BJ (cell line): ENCODE measurements at regions not wholly inside any gene's neighbourhood (a gene's known extent, or its start where the extent isn't known, plus 50 kb on each side); places are given as distances from the start of the nearest gene placed in this dataset.

Source experiments
- CTCF ChIA-PET: fragments of 350-600 bp; formaldehyde crosslinking; extraction: SDS; loops from one replicate; lab custom pipeline; 2021; ENCODE audit warnings: antibody characterized with exemption, inconsistent platforms; lab: Yijun Ruan, JAX
- POLR2A ChIA-PET: fragments of 300-600 bp; sonication (Branson Sonifier 250); formaldehyde crosslinking; extraction: SDS; loops from one replicate; lab custom pipeline; 2021; ENCODE audit warnings: antibody characterized with exemption; lab: Charles Lee
- DNase-seq: peaks from one replicate; pipeline ENCODE4 v3.0.0-alpha.2; 2011; ENCODE audit warnings: low read depth
- H3K27me3 ChIP-seq: 2 replicates; pipeline ENCODE4 v1.6.0; 2011; ENCODE audit warnings: low read length; ENCODE audit not compliant: control insufficient read depth, insufficient read depth
- H3K36me3 ChIP-seq: 2 replicates; pipeline ENCODE4 v1.5.1; 2011; ENCODE audit warnings: low read length; ENCODE audit not compliant: control insufficient read depth, insufficient read depth
- H3K4me3 ChIP-seq: 2 replicates; pipeline ENCODE4 v1.5.1; 2011; ENCODE audit warnings: low read depth, mild to moderate bottlenecking, control low read depth, low read length
- TF ChIP-seq, protein P1 (sequence below): IDR thresholded peaks from 2 replicates; pipeline ENCODE4 v1.5.1; 2011; ENCODE audit warnings: low read depth, mild to moderate bottlenecking, control low read depth, inconsistent platforms, low read length, moderate library complexity; ENCODE audit not compliant: insufficient read depth

DNA sequence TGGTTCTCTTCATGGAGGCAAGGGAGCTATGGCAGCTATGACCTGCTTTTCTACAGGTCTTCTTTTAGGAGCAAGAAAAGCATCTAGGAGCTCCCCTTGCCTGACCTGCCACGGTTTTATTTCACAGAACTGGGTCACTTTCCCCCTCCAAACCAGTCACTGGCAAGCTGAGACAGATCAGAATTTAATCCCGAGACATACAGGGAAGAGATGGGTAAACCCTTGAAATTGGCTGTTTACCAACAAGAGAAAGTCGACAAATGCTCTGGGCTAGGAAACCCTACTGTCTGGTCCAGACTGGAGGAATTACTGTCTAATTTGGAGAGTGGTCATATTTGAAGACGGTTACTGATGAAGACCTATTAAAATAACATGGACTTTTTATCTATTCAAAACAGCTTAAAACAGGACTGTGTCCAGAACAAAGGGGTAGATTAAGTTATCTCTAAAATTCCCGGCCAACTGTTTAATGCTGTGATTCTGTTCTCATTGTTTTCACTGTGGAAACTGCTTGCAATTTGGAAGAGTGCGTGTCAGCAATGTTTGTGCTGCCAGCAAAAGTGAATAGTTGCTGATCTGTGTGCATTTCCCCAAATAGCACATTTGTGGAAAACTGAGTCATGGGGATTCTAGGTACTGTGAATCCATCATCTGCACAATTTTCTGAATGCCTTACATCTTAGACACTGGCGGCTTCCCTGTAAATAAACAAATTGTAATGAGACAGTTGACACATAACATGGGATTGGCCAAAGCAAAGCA, 73.4 kb upstream of the EEA1 start:
- ChIA-PET CTCF (interaction anchor here (0.6 to 1.1 kb wide), 3 partner anchors 8 to 886 kb away, joined by 3 to 6 read pairs (median 3); no protein-coding TSS in a partner anchor), POLR2A (no interaction called here)
- Histone ChIP-seq H3K36me3 (no peaks in the 10 kb centered on the region), H3K27me3 (no peaks in the 10 kb centered on the region), H3K4me3 (no peak overlapping the region)
- TF ChIP-seq, protein P1, sequence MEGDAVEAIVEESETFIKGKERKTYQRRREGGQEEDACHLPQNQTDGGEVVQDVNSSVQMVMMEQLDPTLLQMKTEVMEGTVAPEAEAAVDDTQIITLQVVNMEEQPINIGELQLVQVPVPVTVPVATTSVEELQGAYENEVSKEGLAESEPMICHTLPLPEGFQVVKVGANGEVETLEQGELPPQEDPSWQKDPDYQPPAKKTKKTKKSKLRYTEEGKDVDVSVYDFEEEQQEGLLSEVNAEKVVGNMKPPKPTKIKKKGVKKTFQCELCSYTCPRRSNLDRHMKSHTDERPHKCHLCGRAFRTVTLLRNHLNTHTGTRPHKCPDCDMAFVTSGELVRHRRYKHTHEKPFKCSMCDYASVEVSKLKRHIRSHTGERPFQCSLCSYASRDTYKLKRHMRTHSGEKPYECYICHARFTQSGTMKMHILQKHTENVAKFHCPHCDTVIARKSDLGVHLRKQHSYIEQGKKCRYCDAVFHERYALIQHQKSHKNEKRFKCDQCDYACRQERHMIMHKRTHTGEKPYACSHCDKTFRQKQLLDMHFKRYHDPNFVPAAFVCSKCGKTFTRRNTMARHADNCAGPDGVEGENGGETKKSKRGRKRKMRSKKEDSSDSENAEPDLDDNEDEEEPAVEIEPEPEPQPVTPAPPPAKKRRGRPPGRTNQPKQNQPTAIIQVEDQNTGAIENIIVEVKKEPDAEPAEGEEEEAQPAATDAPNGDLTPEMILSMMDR: no peak
- DNase-seq: peak; percentile 72

GRCh38 chr12:93003531-93004239, 74.6 kb upstream of the EEA1 start:
- TF ChIP-seq, protein P1: no peak
- no peak for DNase-seq
- no peak overlapping the region for H3K4me3 ChIP-seq
- POLR2A ChIA-PET: no interaction called here
- H3K36me3 ChIP-seq: no peaks in the 10 kb centered on the region
- no peaks in the 10 kb centered on the region for H3K27me3 ChIP-seq
- CTCF ChIA-PET: interaction anchor here (1.1 kb wide), 2 partner anchors 16 to 30 kb away, joined by 3 to 6 read pairs; no protein-coding TSS in a partner anchor

DNA sequence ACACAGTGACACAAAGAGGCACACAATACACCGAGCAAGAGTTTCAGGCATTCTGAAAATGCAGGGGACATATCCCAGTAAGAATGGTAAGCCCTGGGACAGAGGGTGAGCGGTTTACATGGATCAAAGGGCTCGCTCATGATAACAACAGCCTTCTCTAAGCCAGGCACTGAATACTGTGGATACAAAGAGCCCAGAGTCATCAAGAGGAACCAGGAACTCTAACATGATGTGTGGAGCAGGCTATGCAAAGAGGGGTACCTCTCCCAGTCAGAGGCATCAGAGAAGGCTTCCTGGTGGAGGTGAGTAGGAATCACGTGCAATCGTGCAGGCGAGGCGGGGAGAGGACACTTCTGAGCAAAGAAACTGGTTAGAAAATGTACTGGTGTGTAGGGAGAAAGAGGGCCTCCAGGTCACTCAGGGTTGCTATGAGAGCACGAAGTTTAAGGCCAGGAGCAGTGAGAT, 76.9 kb upstream of the EEA1 start:
- H3K27me3 ChIP-seq: no peaks in the 10 kb centered on the region
- ChIA-PET POLR2A (no interaction called here), CTCF (interaction anchor here (0.7 to 2.4 kb wide), 4 partner anchors 10 to 414 kb away, joined by 5 to 7 read pairs (median 6); no protein-coding TSS in a partner anchor)
- H3K4me3 ChIP-seq: no peak overlapping the region
- no peak for DNase-seq
- TF ChIP-seq, protein P1: no peak
- no peaks in the 10 kb centered on the region for H3K36me3 ChIP-seq

GRCh38 chr12:93006471-93007208, 77.5 kb upstream of the EEA1 start:
- Histone ChIP-seq H3K36me3 (no peaks in the 10 kb centered on the region), H3K4me3 (no peak overlapping the region), H3K27me3 (no peaks in the 10 kb centered on the region)
- CTCF ChIA-PET: interaction anchor here (1.8 to 2.4 kb wide), 2 partner anchors 10 to 20 kb away, joined by 5 to 7 read pairs; no protein-coding TSS in a partner anchor
- DNase-seq: no peak
- POLR2A ChIA-PET: interaction anchor here (0.5 kb wide), 1 partner anchor 11 kb away, joined by 17 read pairs; no protein-coding TSS in a partner anchor
- TF ChIP-seq, protein P1: no peak

DNA sequence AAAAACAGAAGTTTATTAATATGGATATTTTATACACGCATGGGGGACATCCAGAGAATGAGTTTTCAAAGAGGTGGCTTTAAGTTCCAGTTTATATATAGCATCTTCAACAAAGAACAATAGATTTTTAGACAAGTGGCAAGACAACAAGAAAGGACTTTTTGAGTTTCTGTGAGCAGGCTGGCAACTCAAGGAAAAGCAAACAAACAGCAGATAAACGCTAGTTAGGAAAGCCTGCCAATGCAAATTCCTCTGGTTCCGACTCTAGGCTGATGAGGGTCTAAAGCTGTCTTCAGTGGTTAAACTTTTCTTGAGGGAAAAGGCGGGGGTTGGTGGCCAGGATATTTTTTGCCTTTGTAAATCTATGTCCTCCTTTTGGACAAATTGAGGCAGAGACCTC, 78.4 kb upstream of the EEA1 start:
- DNase-seq: no peak
- Histone ChIP-seq H3K27me3 (no peaks in the 10 kb centered on the region), H3K4me3 (no peak overlapping the region), H3K36me3 (no peaks in the 10 kb centered on the region)
- TF ChIP-seq, protein P1: no peak
- ChIA-PET POLR2A (no interaction called here), CTCF (interaction anchor here (1.7 to 2.4 kb wide), 3 partner anchors 9 to 21 kb away, joined by 5 to 7 read pairs (median 6); no protein-coding TSS in a partner anchor)
